ENCODE measurements at regions not wholly inside any gene's neighbourhood (a gene's known extent, or its start where the extent isn't known, plus 50 kb on each side); places are given as distances from the start of the nearest gene placed in this dataset.

DNA sequence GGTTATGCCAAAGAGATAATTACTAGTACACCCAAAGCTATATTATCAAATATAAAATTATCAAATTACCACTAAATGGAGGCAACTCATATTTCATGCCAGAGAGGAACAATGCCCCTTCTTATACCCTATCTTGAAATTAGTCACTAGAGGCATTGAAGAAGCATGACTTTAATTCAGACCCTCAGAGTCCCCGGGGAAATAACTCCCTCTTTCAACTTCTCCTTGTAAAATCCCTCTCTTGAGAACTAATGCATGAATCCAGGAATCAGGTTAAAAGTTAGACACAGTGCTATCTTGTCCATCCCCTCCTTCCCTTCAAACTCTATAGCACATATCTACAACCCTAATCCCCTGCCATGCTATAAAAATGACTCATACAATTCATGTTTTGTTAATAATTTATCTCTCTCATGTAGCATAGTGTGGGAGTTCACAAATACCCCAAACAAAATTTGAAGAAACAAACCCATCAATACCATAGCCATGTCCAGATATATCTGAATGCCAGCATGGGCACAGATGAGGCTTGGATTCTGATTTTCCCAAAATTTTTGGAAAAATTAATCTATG lies 665.4 kb downstream of the KCNA4 start:
- H4K20me1 ChIP-seq (ENCODE audit: insufficient read depth, low read length): no peaks in the 10 kb centered on the region
- H2AFZ ChIP-seq (ENCODE audit: low read depth, low read length): no peak overlapping the region
- H3K27me3 ChIP-seq (ENCODE audit: insufficient read depth, low read length, poor library complexity): no peaks in the 10 kb centered on the region
- no peak overlapping the region for H3K9ac ChIP-seq (ENCODE audit: low read depth, low read length)
- H3K4me3 ChIP-seq (ENCODE audit: low read depth in 1 of 2, low read length in 2 of 2): no peak overlapping the region
- no peaks in the 10 kb centered on the region for H3K36me3 ChIP-seq (ENCODE audit: insufficient read depth, low read length)
- no peak overlapping the region for H3K4me2 ChIP-seq (ENCODE audit: insufficient read depth, low read length)
- H3K9me3 ChIP-seq (ENCODE audit: insufficient read depth, low read length, severe bottlenecking): no peaks in the 10 kb centered on the region
- TF ChIP-seq, protein P1, sequence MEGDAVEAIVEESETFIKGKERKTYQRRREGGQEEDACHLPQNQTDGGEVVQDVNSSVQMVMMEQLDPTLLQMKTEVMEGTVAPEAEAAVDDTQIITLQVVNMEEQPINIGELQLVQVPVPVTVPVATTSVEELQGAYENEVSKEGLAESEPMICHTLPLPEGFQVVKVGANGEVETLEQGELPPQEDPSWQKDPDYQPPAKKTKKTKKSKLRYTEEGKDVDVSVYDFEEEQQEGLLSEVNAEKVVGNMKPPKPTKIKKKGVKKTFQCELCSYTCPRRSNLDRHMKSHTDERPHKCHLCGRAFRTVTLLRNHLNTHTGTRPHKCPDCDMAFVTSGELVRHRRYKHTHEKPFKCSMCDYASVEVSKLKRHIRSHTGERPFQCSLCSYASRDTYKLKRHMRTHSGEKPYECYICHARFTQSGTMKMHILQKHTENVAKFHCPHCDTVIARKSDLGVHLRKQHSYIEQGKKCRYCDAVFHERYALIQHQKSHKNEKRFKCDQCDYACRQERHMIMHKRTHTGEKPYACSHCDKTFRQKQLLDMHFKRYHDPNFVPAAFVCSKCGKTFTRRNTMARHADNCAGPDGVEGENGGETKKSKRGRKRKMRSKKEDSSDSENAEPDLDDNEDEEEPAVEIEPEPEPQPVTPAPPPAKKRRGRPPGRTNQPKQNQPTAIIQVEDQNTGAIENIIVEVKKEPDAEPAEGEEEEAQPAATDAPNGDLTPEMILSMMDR (IDR thresholded peaks at IDR 0.05; ENCODE audit: borderline replicate concordance, extremely low read depth, low read length, poor library complexity, severe bottlenecking): no peak
- no peak for TF ChIP-seq EZH2 (IDR thresholded peaks at IDR 0.05; ENCODE audit: borderline replicate concordance, low read depth, low read length, severe bottlenecking)
- H3K79me2 ChIP-seq (ENCODE audit: insufficient read depth, low read length): no peaks in the 10 kb centered on the region
- ATAC-seq (ENCODE audit: insufficient read depth, low read depth) (no peak), DNase-seq (no peak)
- no peak overlapping the region for H3K27ac ChIP-seq (ENCODE audit: low read length)
- no peaks in the 10 kb centered on the region for H3K4me1 ChIP-seq (ENCODE audit: insufficient read depth, low read length)

DNA sequence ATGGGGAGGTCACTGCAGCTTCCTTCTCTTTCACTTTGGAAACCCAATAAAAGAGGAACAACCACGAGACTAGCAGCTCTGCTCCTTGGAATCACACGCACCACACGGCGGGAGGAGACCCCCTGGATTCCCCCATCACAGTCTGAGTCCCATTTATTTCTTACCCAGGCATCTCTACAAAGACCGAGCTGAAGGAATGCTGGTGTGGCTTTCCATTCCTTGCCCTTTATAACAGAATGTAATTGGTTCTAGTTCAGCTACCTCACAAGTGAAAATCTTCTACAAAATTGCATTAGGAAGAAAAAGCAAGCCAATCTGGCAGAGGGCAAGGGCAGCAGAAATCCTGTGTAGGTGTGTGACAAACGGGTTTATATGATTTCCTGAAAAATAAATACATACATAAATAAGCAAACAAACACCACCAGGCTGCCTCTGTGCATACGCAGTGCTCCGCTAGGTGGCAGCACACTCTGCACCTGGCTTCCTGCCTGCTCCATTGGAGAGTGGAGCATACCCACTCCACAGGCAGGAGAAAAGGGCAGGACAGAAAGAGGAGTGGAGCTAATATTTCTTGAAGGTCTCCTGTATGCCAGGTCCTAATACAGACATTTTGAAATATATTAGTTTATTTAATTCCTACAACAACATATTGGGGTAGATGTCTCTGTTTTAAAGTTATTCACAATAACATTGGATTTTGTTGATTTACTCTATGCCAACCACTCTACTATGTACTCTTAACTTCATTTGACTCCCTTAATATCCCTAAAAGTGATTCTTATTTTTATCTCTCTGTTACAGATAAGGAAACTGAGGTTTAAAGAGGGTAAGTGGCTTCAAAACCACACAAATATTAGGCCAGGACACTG lies 673.1 kb downstream of the KCNA4 start:
- H3K4me2 ChIP-seq (ENCODE audit: insufficient read depth, low read length): no peak overlapping the region
- H3K4me1 ChIP-seq (ENCODE audit: insufficient read depth, low read length): no peaks in the 10 kb centered on the region
- no peak overlapping the region for H3K27ac ChIP-seq (ENCODE audit: low read length)
- no peaks in the 10 kb centered on the region for H3K9me3 ChIP-seq (ENCODE audit: insufficient read depth, low read length, severe bottlenecking)
- no peaks in the 10 kb centered on the region for H4K20me1 ChIP-seq (ENCODE audit: insufficient read depth, low read length)
- no peaks in the 10 kb centered on the region for H3K79me2 ChIP-seq (ENCODE audit: insufficient read depth, low read length)
- no peak overlapping the region for H3K4me3 ChIP-seq (ENCODE audit: low read depth in 1 of 2, low read length in 2 of 2)
- no peak overlapping the region for H2AFZ ChIP-seq (ENCODE audit: low read depth, low read length)
- TF ChIP-seq, protein P1 (IDR thresholded peaks at IDR 0.05; ENCODE audit: borderline replicate concordance, extremely low read depth, low read length, poor library complexity, severe bottlenecking): peak; percentile 94
- no peak for TF ChIP-seq EZH2 (IDR thresholded peaks at IDR 0.05; ENCODE audit: borderline replicate concordance, low read depth, low read length, severe bottlenecking)
- H3K27me3 ChIP-seq (ENCODE audit: insufficient read depth, low read length, poor library complexity): no peaks in the 10 kb centered on the region
- H3K9ac ChIP-seq (ENCODE audit: low read depth, low read length): no peak overlapping the region
- H3K36me3 ChIP-seq (ENCODE audit: insufficient read depth, low read length): no peaks in the 10 kb centered on the region
- peak; percentile 81 for ATAC-seq (ENCODE audit: insufficient read depth, low read depth)
- peak; percentile 51 for DNase-seq

DNA sequence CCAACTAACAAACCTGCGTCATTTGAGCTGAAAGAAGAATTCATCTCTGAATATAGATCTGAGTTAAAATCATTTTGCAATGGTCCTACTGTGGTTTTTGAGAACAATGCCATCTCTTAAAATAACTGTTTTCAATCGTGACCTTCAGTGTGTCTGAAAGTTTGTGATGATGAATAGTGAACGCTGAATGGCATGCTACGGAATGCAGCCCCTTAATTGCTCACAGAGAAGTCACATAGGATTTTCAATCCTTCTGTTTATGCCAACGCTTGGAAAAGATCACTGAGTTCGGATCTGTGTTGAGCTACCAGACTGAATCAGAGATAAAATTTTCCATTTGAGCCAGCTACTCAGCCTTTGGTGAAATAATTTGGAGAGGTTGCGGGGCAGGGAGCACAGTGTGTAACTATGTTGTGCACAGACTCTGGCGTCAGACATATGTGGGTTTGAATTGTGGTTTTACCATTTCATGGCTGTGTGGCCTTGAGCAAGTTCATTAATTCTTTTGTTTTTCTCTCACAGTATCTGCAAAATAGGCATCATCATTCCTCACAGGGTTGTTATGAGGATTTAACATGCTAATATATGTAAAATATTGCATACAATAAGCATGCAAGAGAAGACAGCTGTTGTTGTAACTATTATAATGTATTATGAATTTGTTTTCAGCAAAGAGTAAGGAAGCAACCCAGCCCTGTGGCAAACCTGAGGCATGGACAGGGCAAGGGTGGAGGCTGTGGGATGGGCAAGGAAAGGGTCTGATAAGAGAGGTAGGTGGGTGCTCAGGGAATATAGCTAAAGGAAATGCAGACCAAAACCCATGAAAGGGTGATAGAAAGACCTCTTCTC lies 679.9 kb downstream of the KCNA4 start:
- no peak overlapping the region for H3K4me2 ChIP-seq (ENCODE audit: insufficient read depth, low read length)
- no peaks in the 10 kb centered on the region for H3K36me3 ChIP-seq (ENCODE audit: insufficient read depth, low read length)
- no peaks in the 10 kb centered on the region for H4K20me1 ChIP-seq (ENCODE audit: insufficient read depth, low read length)
- DNase-seq: no peak
- no peak for ATAC-seq (ENCODE audit: insufficient read depth, low read depth)
- no peak overlapping the region for H3K9ac ChIP-seq (ENCODE audit: low read depth, low read length)
- H3K9me3 ChIP-seq (ENCODE audit: insufficient read depth, low read length, severe bottlenecking): no peaks in the 10 kb centered on the region
- H3K27me3 ChIP-seq (ENCODE audit: insufficient read depth, low read length, poor library complexity): no peaks in the 10 kb centered on the region
- no peak overlapping the region for H2AFZ ChIP-seq (ENCODE audit: low read depth, low read length)
- TF ChIP-seq, protein P1 (IDR thresholded peaks at IDR 0.05; ENCODE audit: borderline replicate concordance, extremely low read depth, low read length, poor library complexity, severe bottlenecking): no peak
- TF ChIP-seq EZH2 (IDR thresholded peaks at IDR 0.05; ENCODE audit: borderline replicate concordance, low read depth, low read length, severe bottlenecking): no peak
- H3K4me1 ChIP-seq (ENCODE audit: insufficient read depth, low read length): no peaks in the 10 kb centered on the region
- H3K27ac ChIP-seq (ENCODE audit: low read length): no peak overlapping the region
- H3K79me2 ChIP-seq (ENCODE audit: insufficient read depth, low read length): no peaks in the 10 kb centered on the region
- H3K4me3 ChIP-seq (ENCODE audit: low read depth in 1 of 2, low read length in 2 of 2): no peak overlapping the region

Data from DND-41 (cell line).